ENCODE measurements at regions not wholly inside any gene's neighbourhood (a gene's known extent, or its start where the extent isn't known, plus 50 kb on each side); places are given as distances from the start of the nearest gene placed in this dataset.
"Not testable (repeated sequence)": the region's sequence is repeated elsewhere in the genome, so short reads cannot be mapped to it uniquely, and the experiment has no call there.

GRCh38 chr7:12834782-12835181, 147.3 kb downstream of the ARL4A start:
- no peak for DNase-seq

GRCh38 chr7:12839508-12840153, 152.2 kb downstream of the ARL4A start:
- DNase-seq: no peak

DNA sequence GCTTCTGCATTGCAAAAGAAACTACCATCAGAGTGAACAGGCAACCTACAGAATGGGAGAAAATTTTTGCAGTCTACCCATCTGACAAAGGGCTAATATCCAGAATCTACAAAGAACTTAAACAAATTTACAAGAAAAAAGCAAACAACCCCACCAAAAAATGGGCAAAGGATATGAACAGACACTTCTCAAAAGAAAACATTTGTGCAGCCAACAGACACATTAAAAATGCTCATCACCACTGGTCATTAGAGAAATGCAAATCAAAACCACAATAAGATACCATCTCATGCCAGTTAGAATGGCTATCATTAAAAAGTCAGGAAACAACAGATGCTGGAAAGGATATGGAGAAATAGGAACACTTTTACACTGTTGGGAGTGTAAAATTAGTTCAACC, 157.3 kb downstream of the ARL4A start:
- DNase-seq: not testable (repeated sequence)

- DNase-seq: no peak
Measured at GRCh38 chr7:12847001-12847400, 159.6 kb downstream of the ARL4A start.

- no peak for DNase-seq
Measured at GRCh38 chr7:12851142-12851541, 163.7 kb downstream of the ARL4A start.

DNA sequence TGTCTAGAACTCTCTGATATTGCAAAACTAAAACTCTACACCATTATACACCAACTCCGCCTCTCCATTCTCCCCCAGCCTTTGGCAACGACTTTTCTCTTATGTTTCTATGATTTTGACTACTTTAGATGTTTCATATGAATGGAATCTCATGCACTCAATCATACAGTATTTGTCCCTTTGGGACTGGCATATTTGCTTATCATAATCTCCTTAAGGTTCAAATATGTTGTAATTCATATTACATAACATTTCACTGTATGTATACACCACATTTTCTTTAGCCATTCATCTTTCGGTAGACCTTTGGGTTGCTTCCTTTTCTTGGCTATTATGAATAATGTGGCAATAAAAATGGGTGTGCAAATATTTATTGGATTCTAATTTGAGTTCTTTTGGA, 164.4 kb downstream of the ARL4A start:
- DNase-seq: no peak

DNA sequence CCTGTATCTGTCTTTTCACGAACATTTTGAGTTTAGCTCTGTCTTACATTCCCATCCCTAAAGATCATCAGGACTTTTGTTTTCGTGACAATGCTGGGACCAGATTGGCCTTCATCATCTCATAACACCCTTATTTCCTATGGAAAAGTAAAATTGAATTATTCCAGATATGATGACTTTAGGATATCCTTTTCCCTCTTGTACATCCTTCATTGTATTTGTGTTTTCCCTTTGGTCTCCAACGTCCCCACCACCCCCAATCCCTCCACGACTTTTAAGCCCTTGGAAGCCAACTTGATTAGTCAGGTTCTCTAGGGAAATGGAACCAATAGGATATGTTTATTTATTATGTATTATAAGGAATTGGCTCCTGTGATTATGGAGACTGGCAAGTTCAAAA, 167.6 kb downstream of the ARL4A start:
- no peak for DNase-seq

DNA sequence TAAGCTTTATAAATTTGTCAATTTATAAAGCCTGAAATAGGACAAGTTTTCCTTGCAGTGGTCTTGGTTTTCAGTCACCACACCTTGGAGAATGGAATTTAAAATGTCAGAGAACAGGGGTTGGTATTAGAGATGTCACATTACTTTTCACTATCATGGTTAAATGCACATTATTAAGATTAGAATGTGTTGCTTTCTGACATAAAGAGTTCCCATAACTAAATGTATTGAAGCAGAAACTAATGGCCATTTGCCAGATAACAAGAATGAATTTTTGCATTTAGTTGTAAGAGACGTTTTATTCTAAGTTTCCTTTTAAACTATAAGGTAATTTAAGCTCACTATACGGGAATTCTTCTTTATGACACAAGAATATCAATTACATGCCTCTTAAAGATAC, 172.3 kb downstream of the ARL4A start:
- no peak for DNase-seq

- DNase-seq: no peak
Measured at GRCh38 chr7:12861070-12861469, 173.6 kb downstream of the ARL4A start.

GRCh38 chr7:12862146-12862545, 174.7 kb downstream of the ARL4A start:
- no peak for DNase-seq

DNA sequence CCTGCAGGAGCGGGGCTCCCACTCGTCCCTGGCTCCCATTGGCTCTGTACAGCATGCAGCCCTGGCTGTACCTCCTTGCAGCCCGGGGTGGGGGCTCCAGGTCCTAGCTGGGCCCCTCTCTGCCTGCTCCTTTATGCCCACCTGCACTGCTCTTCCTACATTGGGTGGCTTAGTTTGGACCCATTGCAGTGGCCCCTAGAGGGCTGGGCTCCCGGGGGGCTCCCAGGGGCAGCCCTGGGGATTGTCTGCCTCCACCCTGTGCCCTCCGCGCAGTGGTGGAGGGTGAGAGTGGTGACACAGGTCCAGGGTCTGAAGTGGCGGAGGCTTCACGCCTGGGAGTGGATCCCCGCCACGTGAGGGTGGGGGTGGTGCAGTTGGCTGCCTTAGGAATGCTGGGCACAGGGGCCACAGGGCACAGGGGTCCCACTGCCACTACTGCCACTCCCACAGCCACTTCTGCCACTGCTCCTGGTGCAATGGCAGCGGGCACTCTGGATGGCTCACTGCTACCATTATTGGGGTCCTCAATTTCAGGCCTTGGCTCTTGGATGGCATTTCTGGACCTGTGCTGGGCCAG, 177.1 kb downstream of the ARL4A start:
- no peak for DNase-seq

DNA sequence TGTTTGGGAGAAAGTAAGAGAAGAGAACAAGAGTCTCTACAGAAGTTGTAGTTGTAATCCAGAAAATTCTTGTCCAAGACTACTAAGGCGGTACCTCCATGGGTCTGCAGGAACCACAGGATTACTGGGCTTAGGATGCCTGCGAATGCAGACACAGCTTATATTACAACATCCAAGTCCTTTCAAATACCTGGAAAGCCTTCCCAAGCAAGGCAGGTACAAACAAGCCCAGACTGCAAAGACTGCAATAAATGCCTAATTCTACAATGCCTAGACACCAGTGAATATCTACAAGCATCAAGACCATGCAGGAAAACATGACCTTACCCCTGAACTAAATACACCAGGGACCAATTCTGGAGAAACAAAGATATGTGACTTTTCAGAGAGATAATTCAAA, 178.2 kb downstream of the ARL4A start:
- DNase-seq: no peak

DNA sequence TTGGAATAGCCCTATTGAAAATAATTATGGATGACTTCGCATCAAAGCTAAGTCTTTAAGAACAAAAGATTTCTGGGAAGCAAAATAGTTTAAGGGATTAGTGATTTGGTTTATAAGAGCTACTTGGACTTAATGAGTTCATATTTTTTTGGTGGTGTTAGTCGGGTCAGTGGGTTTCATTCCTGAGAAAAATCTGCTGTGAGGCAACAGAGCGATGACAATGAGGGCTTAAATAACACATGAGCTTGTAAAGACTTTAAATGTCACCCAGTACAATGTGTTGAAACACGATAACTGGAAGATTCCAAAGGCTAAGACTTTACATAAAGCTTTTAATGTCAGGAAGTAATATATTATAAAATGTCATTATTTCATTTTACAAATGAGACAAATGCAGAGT, 178.8 kb downstream of the ARL4A start:
- no peak for DNase-seq

DNA sequence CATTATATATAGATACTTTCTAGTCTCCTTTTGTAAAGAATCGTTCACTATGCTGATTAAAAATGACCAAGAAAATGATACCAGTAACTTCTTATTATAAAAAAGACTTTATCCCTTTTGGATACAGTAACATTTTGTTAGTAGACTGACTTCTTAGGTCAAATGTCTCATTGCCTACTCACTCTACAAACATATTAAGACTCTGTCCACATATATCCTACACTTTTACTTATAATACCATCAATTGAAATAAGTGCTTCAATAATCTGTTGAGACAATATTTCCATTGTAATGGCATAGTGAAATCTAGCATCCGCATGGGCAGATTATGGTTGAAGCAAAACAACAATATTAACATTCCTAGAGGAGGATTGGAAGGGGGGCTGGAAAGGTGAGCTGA, 180.6 kb downstream of the ARL4A start:
- no peak for DNase-seq

GRCh38 chr7:12870219-12870618, 182.8 kb downstream of the ARL4A start:
- DNase-seq: no peak

GRCh38 chr7:12872487-12872886, 185.1 kb downstream of the ARL4A start:
- no peak for DNase-seq

- DNase-seq: no peak
Measured at GRCh38 chr7:12873571-12873970, 186.1 kb downstream of the ARL4A start.

GRCh38 chr7:12879139-12879538, 191.7 kb downstream of the ARL4A start:
- DNase-seq: no peak

DNA sequence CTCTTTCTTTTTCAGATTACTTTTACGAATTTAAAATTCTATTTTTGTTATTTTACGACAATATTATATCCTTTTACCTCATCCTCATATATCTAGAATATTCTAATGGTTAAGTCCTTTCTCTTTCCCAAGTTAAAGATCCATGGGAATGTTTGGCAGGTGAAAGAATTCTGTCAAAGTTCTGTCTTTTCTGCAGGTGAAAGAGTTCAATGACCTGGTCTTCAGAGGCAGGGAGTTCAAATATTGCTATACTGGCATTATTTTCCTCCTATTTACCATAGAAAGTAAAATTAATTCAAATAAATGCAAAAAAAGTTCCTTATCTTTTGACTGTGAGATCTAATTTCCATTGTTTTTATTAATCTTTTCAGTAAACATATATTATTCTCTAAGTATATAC, 194.3 kb downstream of the ARL4A start:
- DNase-seq: no peak

DNA sequence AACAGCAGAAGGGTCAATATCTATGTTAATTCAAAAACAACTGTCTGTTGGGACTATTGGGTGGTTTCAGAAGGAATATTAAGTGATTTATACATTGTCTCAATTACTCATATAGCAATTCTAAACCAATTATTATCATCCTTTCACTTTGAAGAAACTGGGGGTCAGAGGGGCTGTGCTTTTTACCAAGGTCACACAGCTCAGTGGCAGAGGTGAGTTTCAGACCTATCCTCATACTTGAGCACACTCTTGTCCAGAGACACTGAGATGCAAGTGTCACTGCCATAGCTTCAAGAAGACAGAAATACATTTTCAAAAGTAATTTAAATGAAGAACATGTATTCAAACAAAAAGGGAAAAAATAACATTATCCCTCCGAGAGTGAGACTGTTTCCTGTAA, 195.3 kb downstream of the ARL4A start:
- DNase-seq: no peak

GRCh38 chr7:12884033-12884432, 196.6 kb downstream of the ARL4A start:
- DNase-seq: no peak

- DNase-seq: no peak
Measured at GRCh38 chr7:12884856-12885440, 197.5 kb downstream of the ARL4A start.

- no peak for DNase-seq
Measured at GRCh38 chr7:12888717-12889116, 201.3 kb downstream of the ARL4A start.

DNA sequence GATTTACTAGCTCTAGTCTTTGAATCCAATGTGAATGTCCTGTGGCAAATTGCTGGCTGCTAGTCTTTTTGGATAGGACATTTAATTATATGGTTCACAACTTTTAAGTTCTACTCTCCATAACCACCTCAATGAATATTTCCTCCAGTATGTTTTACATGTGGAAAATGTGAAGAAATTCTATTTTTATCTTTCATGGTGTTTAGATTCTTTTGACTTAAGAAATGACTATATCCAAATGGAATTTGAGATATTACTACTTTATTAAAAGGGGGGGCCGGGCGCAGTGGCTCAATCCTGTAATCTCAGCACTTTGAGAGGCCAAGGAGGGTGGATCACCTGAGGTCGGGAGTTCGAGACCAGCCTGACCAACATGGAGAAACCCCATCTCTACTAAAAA, 202.0 kb downstream of the ARL4A start:
- no peak for DNase-seq

DNA sequence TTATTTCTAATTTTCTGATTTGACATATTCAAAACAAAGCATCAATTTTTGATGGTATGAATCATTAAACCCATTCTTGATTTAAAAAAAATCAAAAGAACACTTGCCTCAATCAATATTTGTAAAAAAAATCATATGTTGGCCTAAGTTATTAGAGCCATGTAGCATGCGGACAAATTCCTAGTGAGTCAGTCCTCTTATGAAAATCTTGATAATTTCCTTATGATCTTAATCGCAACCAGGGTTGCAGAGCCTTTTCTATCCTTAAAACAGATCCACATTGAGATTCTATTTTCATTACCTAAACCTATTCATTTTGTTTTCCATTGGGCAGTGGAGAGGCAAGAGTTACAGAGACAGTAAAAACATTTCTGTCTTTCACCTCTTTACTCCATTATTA, 203.2 kb downstream of the ARL4A start:
- DNase-seq: no peak

Data from inflammatory macrophage treated with lipopolysaccharide for 4 hours (primary cell).